ENCODE measurements at regions not wholly inside any gene's neighbourhood (a gene's known extent, or its start where the extent isn't known, plus 50 kb on each side); places are given as distances from the start of the nearest gene placed in this dataset.

DNA sequence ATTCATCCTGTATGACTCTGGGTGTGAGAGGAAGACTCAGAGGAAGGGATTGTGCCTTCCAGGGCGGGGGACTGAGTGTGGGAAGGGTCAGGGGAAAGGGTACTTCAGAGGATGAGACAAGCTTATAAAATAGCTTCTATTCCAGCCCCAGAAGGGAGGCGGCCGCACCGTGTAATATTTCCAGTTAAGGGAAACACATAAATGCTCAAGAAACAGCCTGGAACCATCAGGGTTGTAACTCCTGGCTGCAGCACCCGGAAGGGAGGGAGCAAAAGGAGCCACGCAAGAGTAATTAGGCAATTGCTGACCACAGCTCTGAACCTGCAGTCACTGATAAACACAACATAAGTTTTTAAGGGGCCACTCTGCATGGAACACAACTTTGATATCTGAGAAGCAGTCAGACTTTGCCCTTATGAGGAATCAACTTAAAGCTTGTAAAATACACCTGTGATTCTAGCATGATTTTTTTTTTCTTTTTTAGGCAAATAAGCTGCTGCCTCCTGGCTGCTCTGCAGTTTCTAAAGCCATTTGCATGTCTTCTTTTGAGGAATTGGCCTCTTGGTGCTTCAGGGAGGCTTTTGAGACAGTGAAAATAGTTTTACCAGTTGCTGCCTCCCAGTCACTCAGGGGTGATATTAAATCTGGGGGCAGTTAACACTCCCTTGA, 382.7 kb downstream of the ENC1 start:
- no peak for DNase-seq (ENCODE audit: low read depth)

DNA sequence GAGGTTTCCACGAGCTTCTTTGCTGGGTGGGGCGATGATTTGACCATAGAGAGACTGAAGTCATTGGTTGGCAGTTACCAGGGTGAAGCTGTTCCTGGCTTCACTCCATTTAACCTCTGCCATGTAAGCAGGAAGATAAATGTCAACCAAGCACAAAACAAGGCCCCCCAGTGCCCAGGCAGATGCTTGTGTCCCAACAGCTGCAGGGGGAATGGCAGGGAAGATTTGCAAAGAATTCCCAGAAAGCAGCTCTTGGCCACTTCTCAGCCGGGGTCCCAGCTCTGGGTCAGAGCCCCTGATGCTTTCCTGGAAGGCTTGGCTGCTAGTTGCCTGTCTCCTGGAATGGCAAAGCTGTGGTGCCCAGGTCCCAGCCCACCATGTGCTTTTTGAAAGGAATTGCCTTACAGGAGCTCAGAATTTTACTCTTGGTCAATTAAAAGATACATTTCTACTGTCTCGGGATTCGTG, 383.4 kb downstream of the ENC1 start:
- DNase-seq (ENCODE audit: low read depth), result no peak

DNA sequence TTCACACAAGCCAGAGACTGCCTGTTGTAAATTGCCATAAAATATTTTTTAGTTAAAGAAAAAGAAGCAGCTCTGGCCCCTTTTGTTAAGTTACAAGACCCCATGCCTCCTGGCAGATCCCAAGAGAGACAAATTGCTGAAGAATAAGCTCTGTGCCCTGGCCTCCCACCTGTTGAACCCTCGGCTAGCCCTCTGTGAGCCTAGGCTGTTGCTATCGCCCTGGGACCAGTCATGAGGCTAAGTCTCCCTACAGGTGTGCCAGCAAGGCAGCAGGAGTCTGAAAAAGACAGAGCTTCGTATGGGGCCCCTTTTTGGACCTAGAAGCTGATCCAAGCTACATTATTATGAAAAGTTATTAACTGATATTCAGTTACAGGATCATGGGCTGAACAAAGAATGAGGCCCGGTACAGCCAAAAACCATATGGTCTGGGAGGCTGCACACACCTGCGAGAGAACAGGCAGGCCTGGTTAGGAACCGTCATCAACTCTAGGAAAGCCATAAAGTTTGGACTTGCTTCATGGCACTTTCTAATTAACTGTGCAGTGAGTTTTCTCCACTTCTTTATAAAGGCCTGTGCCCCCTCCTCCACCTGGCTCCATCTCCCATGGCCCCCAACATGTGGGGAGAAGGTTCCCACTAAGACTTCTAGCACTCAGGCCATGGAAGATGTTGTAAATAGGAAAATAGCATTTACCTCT, 384.7 kb downstream of the ENC1 start:
- DNase-seq (ENCODE audit: low read depth), result no peak

DNA sequence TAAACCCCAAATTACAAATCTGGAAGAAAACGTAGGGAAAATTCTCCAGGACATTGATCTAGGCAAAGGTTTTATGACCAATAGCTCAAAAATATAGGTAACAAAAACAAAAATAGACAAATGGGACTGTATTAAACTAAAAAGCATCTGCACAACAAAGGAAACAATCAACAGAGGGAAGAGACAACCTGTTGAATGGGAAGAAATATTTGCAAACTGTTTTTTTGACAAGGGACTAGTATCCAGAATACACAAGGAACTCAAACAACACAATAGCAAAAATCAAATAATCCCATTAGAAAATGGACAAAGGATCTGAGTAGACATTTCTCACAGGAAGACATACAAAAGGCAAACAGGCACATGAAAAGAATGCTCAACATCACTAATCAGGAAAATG, 386.3 kb downstream of the ENC1 start:
- no peak for DNase-seq (ENCODE audit: low read depth)

DNA sequence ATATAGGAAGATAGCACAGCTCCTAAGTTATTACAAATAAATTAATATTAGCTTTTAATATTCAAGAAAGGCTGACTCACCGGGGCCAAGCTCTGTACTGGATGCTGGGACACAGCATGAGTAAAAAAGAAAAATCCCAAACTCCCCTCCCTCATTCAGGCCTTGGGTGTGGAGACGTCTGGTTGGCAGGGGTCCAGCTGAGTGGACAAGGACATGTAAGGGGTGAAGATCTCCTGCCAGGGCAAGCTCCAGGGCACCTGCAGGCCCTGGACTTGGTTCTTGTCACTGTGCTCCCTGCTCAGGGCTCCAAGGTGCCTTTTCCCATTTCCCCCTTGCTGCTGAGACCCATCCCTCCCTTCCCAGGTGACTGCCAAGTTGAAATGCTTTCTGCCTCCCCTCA, 388.5 kb downstream of the ENC1 start:
- no peak for DNase-seq (ENCODE audit: low read depth)

DNA sequence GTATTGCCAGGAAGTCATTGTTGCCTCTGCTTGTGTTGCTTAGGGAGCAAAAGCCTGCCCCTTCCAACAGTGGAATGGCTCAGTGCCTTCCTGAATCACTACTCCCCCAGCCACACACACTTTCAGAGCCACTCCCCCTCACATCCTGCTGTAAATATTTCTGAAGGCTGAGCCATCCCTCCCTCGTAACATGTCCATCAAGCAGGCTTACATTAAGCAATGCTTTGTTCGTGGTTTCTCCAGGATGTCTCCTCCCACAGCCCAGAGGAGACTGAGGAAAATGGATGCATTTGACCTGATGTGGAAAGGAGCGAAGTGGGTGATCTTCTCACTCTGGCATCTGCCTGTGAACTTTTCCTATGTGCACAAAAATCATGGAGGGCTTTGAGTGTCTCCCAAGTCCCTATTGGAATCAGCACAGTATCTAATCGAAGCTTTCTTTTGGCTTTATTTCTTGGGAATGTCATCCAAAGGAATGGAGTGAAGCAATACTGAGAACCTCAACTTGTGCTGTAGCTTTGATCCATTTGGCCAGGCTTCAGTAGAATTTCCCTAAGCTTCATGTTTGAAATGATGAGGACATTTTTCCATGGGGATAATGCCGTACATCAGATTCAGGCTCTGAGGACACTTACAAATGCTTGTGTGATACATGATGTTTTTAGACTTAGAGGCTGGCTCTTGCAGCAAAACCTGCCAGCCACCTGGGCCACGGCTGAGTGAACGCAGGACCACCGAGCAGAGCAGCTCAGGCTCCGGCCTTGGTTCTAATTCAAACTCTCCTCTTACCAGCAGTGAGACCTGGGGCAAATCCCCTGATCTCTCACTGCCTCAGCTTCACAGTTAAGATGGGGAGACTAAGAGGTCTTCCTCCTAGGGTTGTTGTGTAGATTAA, 389.1 kb downstream of the ENC1 start:
- DNase-seq (ENCODE audit: low read depth), result no peak

DNA sequence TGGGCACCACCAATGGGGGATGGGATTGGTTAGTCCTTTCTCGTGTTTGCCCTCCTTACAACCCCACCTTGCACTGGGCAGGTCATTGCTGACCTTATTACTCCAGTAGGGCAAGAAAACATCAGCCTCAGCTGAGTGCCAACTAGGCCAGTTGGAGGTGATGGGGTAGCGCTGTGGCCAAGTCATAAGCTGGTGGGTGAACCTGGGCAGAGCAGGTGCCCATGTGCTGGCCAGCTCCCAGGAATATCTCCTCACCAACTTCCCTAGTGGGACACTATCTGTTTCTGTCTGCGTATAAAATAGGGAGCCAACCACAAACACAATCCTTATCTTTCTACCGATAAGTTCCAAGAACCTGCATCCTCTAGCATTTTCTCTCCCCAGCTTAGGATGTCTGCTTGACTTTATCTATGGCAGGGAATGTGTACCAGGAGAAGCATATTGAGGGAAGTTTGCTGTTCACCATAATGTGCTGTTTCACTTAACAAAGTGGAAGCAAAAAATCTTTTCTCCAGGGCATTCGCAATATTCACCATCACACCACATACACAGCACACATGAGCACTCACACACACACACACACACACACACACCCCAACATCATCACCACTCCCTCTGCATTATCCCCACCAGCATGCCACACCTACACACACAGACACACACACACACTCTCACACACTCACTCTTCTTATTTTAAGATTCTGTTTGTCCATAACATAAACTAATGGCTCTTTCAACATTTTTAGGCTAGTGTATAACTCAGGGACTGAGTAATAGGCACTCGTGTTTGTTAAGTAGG, 390.0 kb downstream of the ENC1 start:
- DNase-seq (ENCODE audit: low read depth), result no peak

DNA sequence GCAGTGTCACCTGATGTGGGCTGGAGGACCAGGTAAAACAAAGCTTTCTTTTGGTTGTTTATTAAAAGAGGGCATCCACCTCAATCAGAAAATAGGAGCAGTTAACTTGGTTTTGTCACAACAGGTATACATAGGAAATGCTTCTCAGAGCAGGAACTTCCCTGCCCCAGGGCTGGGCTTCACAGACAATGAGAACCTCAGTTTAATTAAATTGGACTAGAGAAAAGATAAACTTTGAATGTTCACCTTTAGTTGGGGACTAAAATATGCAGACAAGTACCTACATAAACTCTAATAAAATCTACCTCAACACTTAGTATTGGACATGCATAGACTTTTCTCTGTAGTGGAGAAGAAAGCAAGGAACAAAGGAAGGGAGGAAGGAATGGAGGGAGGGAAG, 392.0 kb downstream of the ENC1 start:
- DNase-seq (ENCODE audit: low read depth), result no peak

DNA sequence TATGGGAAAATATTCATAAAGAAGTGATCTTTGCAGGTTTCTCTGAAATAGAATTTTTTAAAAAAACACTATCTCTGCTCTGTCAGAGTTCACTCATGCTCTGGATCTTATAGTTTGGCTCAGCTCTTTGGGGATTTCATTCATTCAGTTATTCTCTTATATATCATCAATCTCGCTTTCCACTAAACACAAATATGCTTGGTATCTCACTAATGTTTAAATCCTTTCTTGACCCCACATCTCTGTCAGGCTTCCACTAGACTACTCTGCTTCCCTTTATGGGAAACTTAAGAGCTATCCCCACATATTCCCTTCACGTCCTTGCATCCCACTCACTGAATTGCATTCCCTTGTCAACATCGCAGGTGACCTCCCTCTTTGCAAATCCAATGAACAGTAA, 396.1 kb downstream of the ENC1 start:
- no peak for DNase-seq (ENCODE audit: low read depth)

DNA sequence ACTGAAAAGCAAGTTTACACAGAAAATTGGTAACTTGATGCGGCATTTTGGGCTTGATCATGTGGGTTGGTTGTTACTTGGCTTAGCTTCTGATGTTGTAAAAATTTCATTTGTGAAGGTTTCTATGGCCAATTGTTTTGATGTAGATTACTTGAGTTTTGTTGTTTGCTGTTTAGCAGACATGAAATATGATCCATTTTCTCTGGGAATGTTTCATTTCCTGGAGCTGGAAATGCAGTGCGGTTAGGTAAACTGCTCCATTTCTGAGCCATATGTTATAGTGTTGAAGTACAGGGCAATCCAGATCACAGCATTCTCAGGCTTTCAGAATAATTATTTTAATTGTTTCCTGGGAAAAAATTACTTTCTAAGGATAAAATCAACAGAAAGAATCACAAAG, 396.9 kb downstream of the ENC1 start:
- no peak for DNase-seq (ENCODE audit: low read depth)

DNA sequence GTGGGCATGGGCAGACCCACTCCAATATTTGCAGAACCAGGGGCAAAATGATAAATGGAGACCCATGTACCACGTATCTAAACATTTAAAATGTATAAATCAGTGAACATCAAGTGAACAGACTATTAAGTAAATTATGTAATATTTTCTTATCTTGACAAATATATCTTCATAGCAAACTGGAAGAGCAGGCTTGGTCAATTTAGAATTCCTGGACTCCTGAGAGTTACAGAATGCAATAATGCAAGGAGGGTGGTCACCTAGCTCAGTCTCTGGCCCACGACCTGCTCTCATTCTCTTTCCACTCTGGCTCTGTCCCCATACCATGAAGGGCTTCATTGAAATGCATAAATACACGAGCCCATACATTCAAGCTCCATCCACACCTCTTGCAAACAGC, 398.0 kb downstream of the ENC1 start:
- no peak for DNase-seq (ENCODE audit: low read depth)

DNA sequence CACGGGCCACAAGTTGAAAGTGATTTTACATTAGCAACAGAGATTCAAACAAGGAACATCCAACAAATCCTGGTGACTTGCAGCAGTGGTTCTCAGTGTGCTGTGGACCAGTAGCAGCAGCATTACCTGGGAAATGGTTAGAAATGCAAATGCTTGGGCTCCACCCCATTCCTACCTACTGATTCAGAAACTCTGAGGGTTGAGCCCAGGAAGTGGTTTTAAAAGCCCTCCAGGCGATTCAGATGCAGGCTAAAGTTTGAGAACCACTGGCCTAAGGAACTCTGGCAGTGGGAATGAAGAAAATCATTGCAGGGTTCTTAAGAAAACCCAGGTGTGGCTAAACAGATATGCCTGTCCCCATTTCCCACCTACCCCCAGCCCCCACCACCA, 398.8 kb downstream of the ENC1 start:
- no peak for DNase-seq (ENCODE audit: low read depth)

DNA sequence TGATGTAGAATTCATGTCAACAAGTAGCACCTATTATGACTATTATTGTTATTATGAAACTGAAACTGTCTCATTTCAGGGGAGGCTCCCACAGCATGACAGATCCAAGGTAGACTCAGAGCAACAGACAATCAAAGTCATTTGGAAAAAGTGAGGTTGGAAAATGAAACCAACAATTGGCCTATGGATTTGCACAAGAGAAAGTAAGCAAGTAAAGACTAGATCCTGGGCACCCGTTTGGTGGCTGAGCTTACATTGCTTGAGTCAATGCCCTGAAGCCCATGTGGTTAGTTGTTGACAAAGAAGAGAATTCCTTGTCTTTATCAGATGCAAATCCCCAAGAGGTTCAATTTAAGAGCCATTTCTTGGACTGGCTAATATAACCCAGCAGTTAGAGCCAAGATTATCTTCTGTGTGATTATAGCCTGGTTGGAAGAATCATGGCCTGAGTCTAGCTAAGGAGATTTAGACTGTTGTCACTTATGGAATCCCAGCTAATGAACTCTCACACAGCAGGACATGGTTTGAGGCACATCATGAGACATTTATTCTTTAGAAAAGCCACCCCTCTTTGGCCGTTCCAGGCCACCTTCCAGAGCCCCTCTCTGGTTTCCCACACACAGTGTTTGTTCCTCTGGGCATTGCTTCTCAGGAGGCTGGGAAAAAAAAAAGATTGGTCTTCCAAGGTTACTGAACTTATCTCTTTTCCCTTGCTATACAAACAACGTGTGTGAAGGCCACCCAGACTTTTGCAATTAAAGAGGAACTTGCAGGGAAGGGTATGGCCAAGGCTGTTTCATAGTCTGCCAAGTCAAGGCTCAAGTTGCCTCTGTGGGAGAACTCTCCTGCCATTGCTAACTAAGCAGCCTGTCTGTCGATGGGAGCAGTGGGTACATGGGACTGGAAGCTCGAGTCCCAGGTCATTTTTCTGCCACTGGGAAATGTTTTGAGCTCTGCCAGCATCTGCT, 399.5 kb downstream of the ENC1 start:
- DNase-seq (ENCODE audit: low read depth), result no peak

DNA sequence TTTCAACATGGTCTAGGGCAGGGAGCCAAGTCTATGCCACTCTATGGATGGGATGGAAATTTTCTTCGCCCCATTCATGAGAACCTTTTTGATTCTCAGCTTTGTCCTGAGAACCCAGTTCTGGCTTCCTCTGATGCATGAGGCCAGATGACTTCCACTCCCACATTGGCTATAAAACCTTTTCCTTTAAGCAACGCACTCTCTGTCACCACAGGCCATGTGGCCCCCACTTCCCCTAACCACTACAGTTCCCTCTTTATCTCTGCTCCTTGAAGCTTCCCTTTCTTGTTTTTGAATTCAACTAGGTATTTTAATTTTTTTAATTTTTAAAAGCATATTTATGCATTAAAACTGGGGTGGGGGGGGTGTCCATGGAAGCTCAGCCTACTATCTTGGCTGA, 401.3 kb downstream of the ENC1 start:
- DNase-seq (ENCODE audit: low read depth), result no peak

DNA sequence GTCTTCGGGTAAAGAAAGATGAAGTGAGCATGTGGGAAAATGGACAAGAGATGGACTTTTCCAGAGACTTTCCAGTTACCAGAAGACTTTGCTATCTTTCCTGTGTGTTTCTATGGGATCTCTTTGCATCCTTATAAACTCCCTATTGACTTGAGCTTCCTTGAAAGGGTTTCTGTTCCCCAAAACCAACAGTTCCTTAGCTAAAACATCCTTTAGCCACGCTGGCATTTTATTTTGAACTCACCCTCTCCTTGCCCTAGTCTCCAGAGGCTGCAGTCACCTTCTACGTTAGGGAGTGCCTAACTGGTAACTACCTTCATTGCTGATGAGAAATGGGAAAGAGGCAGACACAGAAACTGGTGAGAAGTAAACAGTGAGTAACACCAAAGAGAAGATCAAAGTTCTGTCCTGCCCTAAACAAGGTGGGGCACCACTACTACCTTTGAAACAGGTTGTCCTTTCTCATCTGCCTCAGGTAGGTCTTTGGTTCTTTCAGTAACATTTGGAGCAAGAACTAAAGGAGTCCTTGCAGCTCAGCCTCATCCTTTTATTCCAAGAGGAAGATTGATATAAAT, 402.9 kb downstream of the ENC1 start:
- DNase-seq (ENCODE audit: low read depth), result no peak

DNA sequence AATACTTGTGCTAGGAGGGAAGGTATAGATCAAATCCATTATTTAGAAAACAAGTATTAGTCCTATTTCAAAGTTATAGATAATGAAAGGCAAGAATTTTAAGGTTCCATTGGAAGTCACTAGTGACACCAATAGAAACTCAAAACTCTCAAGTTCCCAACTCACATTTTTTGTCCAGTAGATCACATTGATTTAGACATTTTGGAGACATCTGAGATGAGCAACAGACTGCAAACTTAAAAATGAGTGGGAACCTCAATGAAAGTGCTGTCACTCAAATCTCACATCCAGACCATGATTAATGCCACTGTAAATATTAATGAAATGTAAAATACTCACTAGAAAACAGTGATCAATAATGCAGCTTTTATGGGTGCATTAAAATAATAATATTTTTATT, 405.0 kb downstream of the ENC1 start:
- DNase-seq (ENCODE audit: low read depth), result no peak

DNA sequence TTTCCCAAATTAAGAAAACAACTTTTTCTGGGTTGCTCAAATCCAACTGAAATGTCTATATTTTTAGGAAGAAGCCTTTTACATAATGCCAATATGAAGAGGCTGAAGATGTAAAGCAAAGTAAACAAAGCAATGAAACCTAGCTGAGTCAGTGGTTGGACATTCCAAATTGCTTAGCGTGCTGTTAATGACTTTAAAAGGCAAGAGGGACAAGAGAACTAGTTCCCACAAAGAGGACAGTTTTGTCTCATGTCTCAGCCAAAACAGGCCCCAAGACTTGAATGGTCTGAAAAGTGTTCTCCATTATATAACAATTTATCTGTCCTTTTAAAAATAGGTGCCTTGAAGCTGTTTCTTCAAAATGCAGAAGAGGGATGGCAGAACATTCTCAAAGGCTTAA, 407.0 kb downstream of the ENC1 start:
- no peak for DNase-seq (ENCODE audit: low read depth)

DNA sequence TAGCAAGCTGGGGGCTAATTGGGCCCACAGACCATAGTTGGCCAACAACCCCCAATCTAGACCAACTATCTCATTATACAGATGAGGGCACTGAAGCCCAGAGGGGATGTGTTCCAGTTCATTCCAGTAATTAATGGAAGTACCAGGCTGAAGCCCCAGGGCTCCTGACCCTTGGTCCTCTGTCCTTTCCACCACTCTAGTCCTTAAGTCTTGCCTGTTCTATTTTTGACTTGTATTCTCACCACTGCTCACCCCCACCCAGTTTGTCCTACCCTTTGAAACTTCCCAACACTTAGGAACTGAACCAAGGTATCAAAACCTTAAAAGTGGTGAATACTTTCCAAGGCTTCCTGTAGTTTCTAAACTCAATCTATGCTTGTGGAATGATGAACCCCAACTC, 407.4 kb downstream of the ENC1 start:
- no peak for DNase-seq (ENCODE audit: low read depth)

DNA sequence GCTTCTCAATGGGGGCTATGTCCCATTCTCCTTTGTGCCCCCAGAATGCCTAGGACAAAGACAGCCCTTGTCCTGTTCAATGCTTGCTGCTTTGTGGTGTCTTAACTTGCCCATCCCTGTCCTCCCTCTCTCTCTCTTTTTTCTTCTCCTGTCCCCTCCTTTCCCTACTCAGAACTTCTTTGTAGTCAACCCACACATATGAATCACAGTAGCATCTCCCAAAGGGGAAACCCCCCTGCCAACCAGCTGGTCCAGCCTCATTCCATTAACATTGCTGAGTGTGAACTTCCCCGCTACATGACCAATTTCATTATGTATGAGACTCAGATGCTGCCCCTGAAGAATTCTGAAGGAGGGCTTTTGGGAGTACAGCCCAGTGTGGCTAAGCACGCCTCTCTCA, 408.3 kb downstream of the ENC1 start:
- DNase-seq (ENCODE audit: low read depth), result no peak

DNA sequence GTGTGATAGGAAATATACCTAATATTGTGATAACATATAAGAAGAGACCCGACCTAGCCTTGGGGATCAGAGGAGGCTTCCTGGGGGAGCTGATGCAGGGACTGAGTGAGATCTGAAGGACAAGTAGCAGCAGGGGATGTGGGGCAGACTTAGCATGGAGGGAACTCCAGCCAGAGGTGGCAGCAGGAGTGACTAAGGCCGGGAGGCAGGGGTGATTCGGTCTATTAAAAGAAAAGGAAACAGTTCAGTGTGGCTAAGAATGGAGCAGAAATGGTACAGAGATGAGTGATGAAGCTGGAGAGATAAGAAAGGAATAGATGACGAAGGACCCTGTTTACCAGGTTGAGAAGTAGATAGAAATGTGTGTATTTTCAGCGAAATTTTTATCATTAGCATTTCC, 408.8 kb downstream of the ENC1 start:
- DNase-seq (ENCODE audit: low read depth), result no peak

Data from T-helper 22 cell (primary cell).